Neural progenitor cell (in vitro differentiated cells): ENCODE measurements at regions not wholly inside any gene's neighbourhood (a gene's known extent, or its start where the extent isn't known, plus 50 kb on each side); places are given as distances from the start of the nearest gene placed in this dataset.

Experiments used
- DNase-seq: peaks from one replicate; pipeline ENCODE4 v3.0.0-alpha.2; 2016; ENCODE audit warnings: low spot score
- H2AFZ ChIP-seq: fragments of 200-600 bp; sonication (generic); replicated peaks from 2 replicates; pipeline ENCODE4 v1.6.1; 2016; ENCODE audit warnings: antibody characterized with exemption
- H3F3A ChIP-seq: fragments of 200-600 bp; sonication (generic); 2 replicates; pipeline ENCODE4 v1.6.1; 2016; ENCODE audit warnings: antibody characterized with exemption, low read depth
- H3K27ac ChIP-seq: fragments of 200-600 bp; sonication (generic); 2 replicates; pipeline ENCODE4 v1.5.1; 2016; ENCODE audit warnings: mild to moderate bottlenecking
- H3K27me3 ChIP-seq: fragments of 200-600 bp; sonication (generic); 2 replicates; pipeline ENCODE4 v1.6.1; 2016; ENCODE audit warnings: mild to moderate bottlenecking, moderate library complexity
- H3K36me3 ChIP-seq: fragments of 200-600 bp; sonication (generic); 2 replicates; pipeline ENCODE4 v1.5.1; 2016
- H3K4me1 ChIP-seq: fragments of 200-600 bp; sonication (generic); 2 replicates; pipeline ENCODE4 v1.6.1; 2016; ENCODE audit warnings: mixed run types
- H3K4me2 ChIP-seq: fragments of 200-600 bp; sonication (generic); 2 replicates; pipeline ENCODE4 v1.6.1; 2016
- H3K4me3 ChIP-seq: fragments of 200-600 bp; sonication (generic); 2 replicates; pipeline ENCODE4 v1.5.1; 2016
- H3K79me2 ChIP-seq: fragments of 200-600 bp; sonication (generic); 2 replicates; pipeline ENCODE4 v1.6.1; 2016; ENCODE audit warnings: low read depth
- H3K9ac ChIP-seq: fragments of 200-600 bp; sonication (generic); 2 replicates; pipeline ENCODE4 v1.6.1; 2016
- H3K9me3 ChIP-seq: fragments of 200-600 bp; sonication (generic); 2 replicates; pipeline ENCODE4 v1.5.1; 2016; ENCODE audit warnings: low read depth
- H4K20me1 ChIP-seq: fragments of 200-600 bp; sonication (generic); 2 replicates; pipeline ENCODE4 v1.6.1; 2016; ENCODE audit warnings: low read depth
- H3K27ac Mint-ChIP-seq: 3 replicates; pipeline ENCODE4 v1.8.0; 2021; ENCODE audit warnings: mixed read lengths
- H3K27me3 Mint-ChIP-seq: 2 replicates; pipeline ENCODE4 v1.8.0; 2022; ENCODE audit warnings: low read depth, mild to moderate bottlenecking, inconsistent platforms, moderate library complexity, mixed read lengths; ENCODE audit not compliant: insufficient read depth
- H3K36me3 Mint-ChIP-seq: 3 replicates; pipeline ENCODE4 v1.8.0; 2021; ENCODE audit warnings: mixed read lengths
- H3K4me1 Mint-ChIP-seq: 3 replicates; pipeline ENCODE4 v1.8.0; 2021; ENCODE audit warnings: mixed read lengths
- H3K4me3 Mint-ChIP-seq: 3 replicates; pipeline ENCODE4 v1.8.0; 2021; ENCODE audit warnings: mild to moderate bottlenecking, moderate library complexity, mixed read lengths
- H3K9me3 Mint-ChIP-seq: 3 replicates; pipeline ENCODE4 v1.8.0; 2020; ENCODE audit warnings: mixed read lengths
- EZH2 ChIP-seq: fragments of 200-600 bp; sonication (generic); IDR thresholded peaks from 2 replicates; pipeline ENCODE4 v1.6.1; 2017; ENCODE audit warnings: antibody characterized with exemption, mild to moderate bottlenecking, moderate library complexity
- EZH2phosphoT487 ChIP-seq: fragments of 200-600 bp; sonication (generic); IDR thresholded peaks from 2 replicates; pipeline ENCODE4 v1.6.1; 2017; ENCODE audit warnings: antibody characterized with exemption
- TF ChIP-seq, protein P1 (sequence below): fragments of 200-600 bp; sonication (generic); IDR thresholded peaks from 2 replicates; pipeline ENCODE4 v1.5.1; 2017; ENCODE audit warnings: antibody characterized with exemption, mild to moderate bottlenecking

DNA sequence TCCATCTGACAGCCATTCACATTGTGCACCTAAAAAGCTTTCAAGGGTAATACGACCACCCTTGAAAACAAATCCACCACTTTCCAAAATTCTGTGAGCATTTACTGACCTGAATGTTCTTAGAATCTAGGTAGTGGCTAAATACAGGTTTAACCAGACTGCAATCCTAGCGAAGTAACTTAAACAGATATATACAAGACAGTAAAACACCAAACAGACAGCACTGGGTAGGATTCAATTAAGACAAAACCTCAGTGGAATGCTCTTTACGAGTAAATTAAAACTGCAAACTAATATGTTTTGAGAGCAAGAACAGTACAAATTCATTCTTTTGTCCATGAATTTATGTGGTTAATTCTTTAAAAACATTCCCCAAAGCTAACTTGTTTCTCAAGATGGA lies 354.2 kb upstream of the ESRRG start:
- Mint-ChIP-seq H3K27ac (peak overlapping the region; percentile 65), H3K36me3 (no peaks in the 10 kb centered on the region), H3K9me3 (no peaks in the 10 kb centered on the region), H3K4me3 (peak overlapping the region; percentile 30), H3K27me3 (no peaks in the 10 kb centered on the region), H3K4me1 (peaks cover 32% of the 10 kb centered on the region)
- no peak overlapping the region for H3K4me2 ChIP-seq
- TF ChIP-seq EZH2 = no peak
- H3K9me3 ChIP-seq = no peaks in the 10 kb centered on the region
- no peaks in the 10 kb centered on the region for H3F3A ChIP-seq
- no peaks in the 10 kb centered on the region for H4K20me1 ChIP-seq
- no peaks in the 10 kb centered on the region for H3K79me2 ChIP-seq
- no peaks in the 10 kb centered on the region for H3K27me3 ChIP-seq
- H3K27ac ChIP-seq = no peak overlapping the region
- H3K9ac ChIP-seq = no peak overlapping the region
- H3K4me1 ChIP-seq = peaks cover 16% of the 10 kb centered on the region
- no peak overlapping the region for H2AFZ ChIP-seq
- no peak overlapping the region for H3K4me3 ChIP-seq
- no peak for DNase-seq
- no peaks in the 10 kb centered on the region for H3K36me3 ChIP-seq

DNA sequence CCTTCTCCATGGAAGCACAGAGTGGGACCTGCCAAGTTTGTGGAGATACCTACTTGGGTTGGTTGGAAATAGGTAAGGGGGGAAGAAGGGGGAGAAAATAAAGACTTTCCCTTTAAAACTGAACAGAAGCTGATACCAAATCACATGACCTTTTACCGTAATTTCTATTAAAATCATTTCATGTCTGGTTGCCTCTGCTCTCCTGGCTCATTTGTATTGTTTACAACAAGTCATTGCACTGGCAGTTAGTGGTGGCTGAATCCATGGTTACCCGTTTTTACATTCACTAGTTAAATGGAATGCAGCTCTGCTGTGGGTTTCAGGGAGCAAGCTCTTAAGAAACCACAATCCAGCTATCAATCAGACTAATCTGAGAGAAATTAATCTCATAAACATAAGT lies 353.7 kb upstream of the ESRRG start:
- Mint-ChIP-seq H3K9me3 (no peaks in the 10 kb centered on the region), H3K36me3 (no peaks in the 10 kb centered on the region), H3K27me3 (no peaks in the 10 kb centered on the region), H3K4me1 (peaks cover 32% of the 10 kb centered on the region), H3K4me3 (peak overlapping the region; percentile 30), H3K27ac (peak overlapping the region; percentile 16)
- Histone ChIP-seq H3K27ac (no peak overlapping the region), H3K79me2 (no peaks in the 10 kb centered on the region), H3K4me2 (no peak overlapping the region), H4K20me1 (no peaks in the 10 kb centered on the region), H3K36me3 (no peaks in the 10 kb centered on the region), H3K9me3 (no peaks in the 10 kb centered on the region), H3K4me1 (peaks cover 16% of the 10 kb centered on the region), H3K9ac (no peak overlapping the region), H2AFZ (no peak overlapping the region), H3F3A (no peaks in the 10 kb centered on the region), H3K27me3 (no peaks in the 10 kb centered on the region), H3K4me3 (no peak overlapping the region)
- TF ChIP-seq, protein P1, sequence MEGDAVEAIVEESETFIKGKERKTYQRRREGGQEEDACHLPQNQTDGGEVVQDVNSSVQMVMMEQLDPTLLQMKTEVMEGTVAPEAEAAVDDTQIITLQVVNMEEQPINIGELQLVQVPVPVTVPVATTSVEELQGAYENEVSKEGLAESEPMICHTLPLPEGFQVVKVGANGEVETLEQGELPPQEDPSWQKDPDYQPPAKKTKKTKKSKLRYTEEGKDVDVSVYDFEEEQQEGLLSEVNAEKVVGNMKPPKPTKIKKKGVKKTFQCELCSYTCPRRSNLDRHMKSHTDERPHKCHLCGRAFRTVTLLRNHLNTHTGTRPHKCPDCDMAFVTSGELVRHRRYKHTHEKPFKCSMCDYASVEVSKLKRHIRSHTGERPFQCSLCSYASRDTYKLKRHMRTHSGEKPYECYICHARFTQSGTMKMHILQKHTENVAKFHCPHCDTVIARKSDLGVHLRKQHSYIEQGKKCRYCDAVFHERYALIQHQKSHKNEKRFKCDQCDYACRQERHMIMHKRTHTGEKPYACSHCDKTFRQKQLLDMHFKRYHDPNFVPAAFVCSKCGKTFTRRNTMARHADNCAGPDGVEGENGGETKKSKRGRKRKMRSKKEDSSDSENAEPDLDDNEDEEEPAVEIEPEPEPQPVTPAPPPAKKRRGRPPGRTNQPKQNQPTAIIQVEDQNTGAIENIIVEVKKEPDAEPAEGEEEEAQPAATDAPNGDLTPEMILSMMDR = no peak
- no peak for TF ChIP-seq EZH2phosphoT487
- no peak for TF ChIP-seq EZH2
- no peak for DNase-seq

DNA sequence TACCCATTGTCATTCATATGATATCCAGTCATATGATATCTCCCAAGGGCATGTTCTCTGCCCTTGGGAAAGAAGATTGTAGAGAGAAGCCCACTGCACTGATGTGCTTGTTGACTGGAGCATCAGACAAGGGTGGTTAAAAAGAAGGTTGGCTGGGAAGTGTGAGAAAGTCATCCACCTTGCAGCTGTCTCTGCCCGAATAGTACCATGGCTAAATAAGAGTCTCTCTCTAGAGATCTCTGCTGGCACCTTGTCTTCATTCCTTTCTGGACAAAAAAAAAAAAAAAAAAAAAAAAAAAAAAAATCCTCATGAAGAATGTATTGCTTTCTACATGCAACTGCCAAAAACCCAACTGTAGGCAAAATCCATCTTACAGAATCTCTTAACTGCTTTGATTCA lies 349.7 kb upstream of the ESRRG start:
- no peak overlapping the region for H2AFZ ChIP-seq
- no peak for DNase-seq
- no peak overlapping the region for H3K4me2 ChIP-seq
- H3K4me3 ChIP-seq = no peak overlapping the region
- no peaks in the 10 kb centered on the region for H3K79me2 ChIP-seq
- Mint-ChIP-seq H3K27ac (no peak overlapping the region), H3K4me1 (peaks cover 28% of the 10 kb centered on the region), H3K4me3 (no peak overlapping the region), H3K27me3 (no peaks in the 10 kb centered on the region), H3K36me3 (no peaks in the 10 kb centered on the region), H3K9me3 (no peaks in the 10 kb centered on the region)
- peaks cover 10% of the 10 kb centered on the region for H3K4me1 ChIP-seq
- H3F3A ChIP-seq = no peaks in the 10 kb centered on the region
- no peak for TF ChIP-seq EZH2
- no peak for TF ChIP-seq EZH2phosphoT487
- TF ChIP-seq, protein P1 = no peak
- no peaks in the 10 kb centered on the region for H3K27me3 ChIP-seq
- no peaks in the 10 kb centered on the region for H3K9me3 ChIP-seq
- no peaks in the 10 kb centered on the region for H4K20me1 ChIP-seq
- H3K27ac ChIP-seq = no peak overlapping the region
- H3K36me3 ChIP-seq = no peaks in the 10 kb centered on the region
- H3K9ac ChIP-seq = no peak overlapping the region

DNA sequence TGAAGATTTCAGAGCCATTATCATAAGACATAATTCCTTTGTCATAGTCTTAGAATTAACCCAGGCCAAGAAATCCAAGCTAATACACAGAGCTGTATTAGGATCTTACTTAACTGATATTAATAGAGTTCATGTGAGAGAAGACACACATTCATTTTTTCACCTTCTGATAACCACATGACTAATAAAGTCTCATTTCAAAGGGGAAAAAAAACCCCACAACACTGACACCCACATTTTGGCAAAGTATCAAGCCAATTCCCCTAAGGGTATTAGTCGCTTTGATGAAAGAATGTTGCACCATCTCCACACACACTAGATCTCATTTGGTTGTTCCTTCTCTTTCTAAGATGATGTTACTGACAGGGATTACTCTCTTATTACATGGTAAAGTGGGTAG lies 344.4 kb upstream of the ESRRG start:
- H3K9me3 Mint-ChIP-seq = no peaks in the 10 kb centered on the region
- Histone ChIP-seq H2AFZ (no peak overlapping the region), H3K79me2 (no peaks in the 10 kb centered on the region), H4K20me1 (no peaks in the 10 kb centered on the region), H3K4me2 (no peak overlapping the region), H3K27me3 (no peaks in the 10 kb centered on the region), H3K4me3 (no peak overlapping the region), H3K27ac (no peak overlapping the region), H3K9me3 (no peaks in the 10 kb centered on the region), H3K36me3 (no peaks in the 10 kb centered on the region), H3K9ac (no peak overlapping the region), H3K4me1 (no peaks in the 10 kb centered on the region), H3F3A (no peaks in the 10 kb centered on the region)
- DNase-seq = no peak
- H3K27ac Mint-ChIP-seq = no peak overlapping the region
- TF ChIP-seq, protein P1 = no peak
- no peak for TF ChIP-seq EZH2
- no peak for TF ChIP-seq EZH2phosphoT487
- peaks cover 21% of the 10 kb centered on the region for H3K4me1 Mint-ChIP-seq
- no peak overlapping the region for H3K4me3 Mint-ChIP-seq
- no peaks in the 10 kb centered on the region for H3K27me3 Mint-ChIP-seq
- no peaks in the 10 kb centered on the region for H3K36me3 Mint-ChIP-seq
